Activated CD4-positive, alpha-beta T cell treated with anti-CD3 and anti-CD28 coated beads, Interleukin-2, Interleukin-4, amounts not matched to agents 100 ng/mL and 50 ng/mL, durations not matched to agents 16 hours and 8 hours (primary cell): ENCODE measurements at regions not wholly inside any gene's neighbourhood (a gene's known extent, or its start where the extent isn't known, plus 50 kb on each side); places are given as distances from the start of the nearest gene placed in this dataset.
"Not testable (repeated sequence)": the region's sequence is repeated elsewhere in the genome, so short reads cannot be mapped to it uniquely, and the experiment has no call there.

ENCODE experiments used
- DNase-seq: peaks from one replicate; pipeline ENCODE4 v3.0.0-alpha.2; 2020; ENCODE audit warnings: low spot score

GRCh38 chr17:68700421-68700820 lies 99.3 kb upstream of the FAM20A start:
- no peak for DNase-seq

GRCh38 chr17:68699936-68700335 lies 98.8 kb upstream of the FAM20A start:
- DNase-seq, result no peak

GRCh38 chr17:68698746-68699145 lies 97.6 kb upstream of the FAM20A start:
- no peak for DNase-seq

- DNase-seq, result no peak
Observed at GRCh38 chr17:68697850-68698361, 96.7 kb upstream of the FAM20A start.

- DNase-seq, result no peak
Observed at GRCh38 chr17:68695659-68696058, 94.5 kb upstream of the FAM20A start.

- no peak for DNase-seq
Observed at GRCh38 chr17:68694791-68695485, 93.8 kb upstream of the FAM20A start.

GRCh38 chr17:68693896-68694295 lies 92.7 kb upstream of the FAM20A start:
- no peak for DNase-seq

GRCh38 chr17:68693466-68693865 lies 92.3 kb upstream of the FAM20A start:
- no peak for DNase-seq

GRCh38 chr17:68686108-68686988 lies 85.2 kb upstream of the FAM20A start:
- no peak for DNase-seq

GRCh38 chr17:68684949-68685357 lies 83.8 kb upstream of the FAM20A start:
- DNase-seq, result no peak

- DNase-seq, result no peak
Observed at GRCh38 chr17:68682903-68683302, 81.7 kb upstream of the FAM20A start.

GRCh38 chr17:68679882-68680281 lies 78.7 kb upstream of the FAM20A start:
- no peak for DNase-seq

GRCh38 chr17:68676856-68677255 lies 75.7 kb upstream of the FAM20A start:
- DNase-seq, result no peak

- no peak for DNase-seq
Observed at GRCh38 chr17:68675723-68676122, 74.6 kb upstream of the FAM20A start.

GRCh38 chr17:68674029-68674925 lies 73.1 kb upstream of the FAM20A start:
- no peak for DNase-seq

GRCh38 chr17:68670967-68671693 lies 70.0 kb upstream of the FAM20A start:
- no peak for DNase-seq

GRCh38 chr17:68666438-68666837 lies 65.3 kb upstream of the FAM20A start:
- not testable (repeated sequence) for DNase-seq

GRCh38 chr17:68665373-68665772 lies 64.2 kb upstream of the FAM20A start:
- DNase-seq, result no peak

GRCh38 chr17:68662479-68662878 lies 61.3 kb upstream of the FAM20A start:
- no peak for DNase-seq

- no peak for DNase-seq
Observed at GRCh38 chr17:68662037-68662432, 60.9 kb upstream of the FAM20A start.

- no peak for DNase-seq
Observed at GRCh38 chr17:68661265-68662036, 60.3 kb upstream of the FAM20A start.
